Vagina (tissue), 2 donors: ENCODE measurements at regions not wholly inside any gene's neighbourhood (a gene's known extent, or its start where the extent isn't known, plus 50 kb on each side); places are given as distances from the start of the nearest gene placed in this dataset.

Experiments
- DNase-seq, 2 donors: peaks; one replicate each; pipeline ENCODE4 v3.0.0-alpha.2; 2017; ENCODE audit errors: extremely low spot score in 2 of 2
- H3K27ac ChIP-seq: fragments of 200-600 bp; sonication (generic); one replicate; pipeline ENCODE4 v1.5.1; 2019
- H3K27me3 ChIP-seq: fragments of 200-600 bp; sonication (generic); one replicate; pipeline ENCODE4 v1.5.1; 2019
- H3K36me3 ChIP-seq, 2 donors: fragments of 200-600 bp; sonication (generic); one replicate each; pipeline ENCODE4 v1.5.1; 2017 to 2019
- H3K4me1 ChIP-seq: fragments of 200-600 bp; sonication (generic); one replicate; pipeline ENCODE4 v1.5.1; 2019
- H3K4me3 ChIP-seq, 2 donors: fragments of 200-600 bp; sonication (generic); 1 replicate in 1 of 2; 2 replicates in 1 of 2; pipeline ENCODE4 v1.5.1; 2016 to 2019
- H3K9me3 ChIP-seq: fragments of 200-600 bp; sonication (generic); one replicate; pipeline ENCODE4 v1.5.1; 2019
- CTCF ChIP-seq, 3 experiments: fragments of 450-650 bp in 2 of 3; fragments of 200-600 bp in 1 of 3; sonication (generic) in 1 of 3; IDR thresholded peaks; one replicate each; pipeline ENCODE4 v1.5.1; 2017 to 2019; ENCODE audit warnings: antibody characterized with exemption in 3 of 3, mild to moderate bottlenecking in 2 of 3, moderate library complexity in 2 of 3
- POLR2A ChIP-seq, 2 donors: fragments of 450-650 bp; IDR thresholded peaks; one replicate each; pipeline ENCODE4 v1.6.1; 2017; ENCODE audit warnings: antibody characterized with exemption in 2 of 2, mild to moderate bottlenecking in 2 of 2, moderate library complexity in 2 of 2
- POLR2AphosphoS5 ChIP-seq, 2 donors: sonication (generic); formaldehyde crosslinking; IDR thresholded peaks; one replicate each; pipeline ENCODE4 v1.9.0; 2017; ENCODE audit warnings: antibody characterized with exemption in 2 of 2, mild to moderate bottlenecking in 2 of 2, low read depth in 1 of 2; ENCODE audit not compliant: insufficient read depth in 1 of 2
- intact Hi-C: fragments of 100-400 bp; cut with DNase I; formaldehyde crosslinking; loops from one replicate; pipeline ENCODE4 v1.15.1; 2023

GRCh38 chr11:80214413-80214812 lies 773.6 kb upstream of the TENM4 start:
- Histone ChIP-seq H3K9me3 (no peaks in the 10 kb centered on the region), H3K27ac (no peak overlapping the region), H3K4me1 (no peaks in the 10 kb centered on the region), H3K36me3 (no peaks in the 10 kb centered on the region), H3K4me3 (no peak overlapping the region), H3K27me3 (no peaks in the 10 kb centered on the region)
- no peak for DNase-seq
- TF ChIP-seq POLR2AphosphoS5 (IDR thresholded peaks at IDR 0.05; ENCODE audit: insufficient read depth in 1 of 2, low read depth in 1 of 2) (no peak), CTCF (IDR thresholded peaks at IDR 0.05) (no peak), POLR2A (IDR thresholded peaks at IDR 0.05) (no peak)
- intact Hi-C loops, result no loop called here

- no peak for DNase-seq
- H3K4me3 ChIP-seq, result no peak overlapping the region
- intact Hi-C loops, result no loop called here
- no peaks in the 10 kb centered on the region for H3K27me3 ChIP-seq
- H3K4me1 ChIP-seq, result no peaks in the 10 kb centered on the region
- H3K9me3 ChIP-seq, result no peaks in the 10 kb centered on the region
- TF ChIP-seq CTCF (IDR thresholded peaks at IDR 0.05), result no peak
- TF ChIP-seq POLR2AphosphoS5 (IDR thresholded peaks at IDR 0.05; ENCODE audit: insufficient read depth in 1 of 2, low read depth in 1 of 2), result no peak
- TF ChIP-seq POLR2A (IDR thresholded peaks at IDR 0.05), result no peak
- H3K27ac ChIP-seq, result no peak overlapping the region
- no peaks in the 10 kb centered on the region for H3K36me3 ChIP-seq
Observed at GRCh38 chr11:80211673-80212072, 770.8 kb upstream of the TENM4 start.

- Histone ChIP-seq H3K4me1 (no peaks in the 10 kb centered on the region), H3K27ac (no peak overlapping the region), H3K36me3 (no peaks in the 10 kb centered on the region), H3K9me3 (no peaks in the 10 kb centered on the region), H3K27me3 (no peaks in the 10 kb centered on the region), H3K4me3 (no peak overlapping the region)
- DNase-seq, result no peak
- intact Hi-C loops, result no loop called here
- TF ChIP-seq CTCF (IDR thresholded peaks at IDR 0.05), result no peak
- no peak for TF ChIP-seq POLR2AphosphoS5 (IDR thresholded peaks at IDR 0.05; ENCODE audit: insufficient read depth in 1 of 2, low read depth in 1 of 2)
- no peak for TF ChIP-seq POLR2A (IDR thresholded peaks at IDR 0.05)
Observed at GRCh38 chr11:80204021-80204420, 763.2 kb upstream of the TENM4 start.

GRCh38 chr11:80196932-80197554 lies 756.2 kb upstream of the TENM4 start:
- Histone ChIP-seq H3K27me3 (no peaks in the 10 kb centered on the region), H3K4me3 (no peak overlapping the region), H3K36me3 (no peaks in the 10 kb centered on the region), H3K27ac (no peak overlapping the region), H3K4me1 (no peaks in the 10 kb centered on the region), H3K9me3 (no peaks in the 10 kb centered on the region)
- no peak for DNase-seq
- intact Hi-C loops, result no loop called here
- TF ChIP-seq POLR2AphosphoS5 (IDR thresholded peaks at IDR 0.05; ENCODE audit: insufficient read depth in 1 of 2, low read depth in 1 of 2), result no peak
- TF ChIP-seq POLR2A (IDR thresholded peaks at IDR 0.05), result no peak
- no peak for TF ChIP-seq CTCF (IDR thresholded peaks at IDR 0.05)

- Histone ChIP-seq H3K36me3 (no peaks in the 10 kb centered on the region), H3K4me3 (no peak overlapping the region), H3K9me3 (no peaks in the 10 kb centered on the region), H3K4me1 (no peaks in the 10 kb centered on the region), H3K27ac (no peak overlapping the region), H3K27me3 (no peaks in the 10 kb centered on the region)
- intact Hi-C loops, result no loop called here
- no peak for TF ChIP-seq POLR2A (IDR thresholded peaks at IDR 0.05)
- TF ChIP-seq CTCF (IDR thresholded peaks at IDR 0.05), result no peak
- no peak for TF ChIP-seq POLR2AphosphoS5 (IDR thresholded peaks at IDR 0.05; ENCODE audit: insufficient read depth in 1 of 2, low read depth in 1 of 2)
- no peak for DNase-seq
Observed at GRCh38 chr11:80196041-80196440, 755.2 kb upstream of the TENM4 start.
